IMR-90 (cell line): ENCODE measurements at regions not wholly inside any gene's neighbourhood (a gene's known extent, or its start where the extent isn't known, plus 50 kb on each side); places are given as distances from the start of the nearest gene placed in this dataset.

Experiments
- ATAC-seq: fragments of 200-7000 bp; cut with Tn5 transposase; 2 replicates; pipeline ENCODE4 v1.9.1; 2020; ENCODE audit warnings: low read depth, mild to moderate bottlenecking, moderate library complexity
- BruUV-seq: library from RNA; stranded (reverse); fragments of 400-500 nt; replicated peaks from 2 replicates; lab custom pipeline; 2021; lab: Mats Ljungman, UMichigan
- CTCF ChIA-PET: fragments of 300-600 bp; formaldehyde crosslinking; extraction: SDS; loops from one replicate; lab custom pipeline; 2021; ENCODE audit warnings: antibody characterized with exemption; lab: Yijun Ruan, JAX
- POLR2A ChIA-PET: fragments of 300-600 bp; sonication (Branson Sonifier 250); formaldehyde crosslinking; loops from one replicate; lab custom pipeline; 2022; ENCODE audit warnings: antibody characterized with exemption; ENCODE audit not compliant: unreplicated experiment; lab: Charles Lee
- DNase-seq: peaks from one replicate; pipeline ENCODE4 v3.0.0; 2013
- H2AFZ ChIP-seq: replicated peaks from 2 replicates; pipeline ENCODE3; 2013; ENCODE audit warnings: low read length, mild to moderate bottlenecking; ENCODE audit not compliant: poor library complexity
- H2AK5ac ChIP-seq: 2 replicates; pipeline ENCODE4 v1.6.1; 2013; ENCODE audit warnings: low read depth, low read length, inconsistent platforms
- H2AK9ac ChIP-seq: replicated peaks from 2 replicates; pipeline ENCODE3; 2013; ENCODE audit warnings: mild to moderate bottlenecking, low read depth, low read length, moderate library complexity; ENCODE audit not compliant: poor library complexity
- H2BK120ac ChIP-seq: 2 replicates; pipeline ENCODE4 v1.6.1; 2013; ENCODE audit warnings: low read depth, low read length, inconsistent platforms
- H2BK15ac ChIP-seq: 3 replicates; pipeline ENCODE4 v1.6.1; 2013; ENCODE audit warnings: low read depth, low read length, inconsistent platforms
- H2BK20ac ChIP-seq: 2 replicates; pipeline ENCODE4 v1.6.1; 2013; ENCODE audit warnings: low read depth, mild to moderate bottlenecking, inconsistent platforms, low read length, moderate library complexity
- H2BK5ac ChIP-seq: 2 replicates; pipeline ENCODE4 v1.6.1; 2013; ENCODE audit warnings: mild to moderate bottlenecking, low read depth, low read length, inconsistent platforms; ENCODE audit not compliant: poor library complexity, severe bottlenecking
- H3K14ac ChIP-seq: replicated peaks from 2 replicates; pipeline ENCODE4 v1.6.1; 2013; ENCODE audit warnings: low read depth, low read length, inconsistent platforms
- H3K18ac ChIP-seq: 2 replicates; pipeline ENCODE4 v1.6.1; 2013; ENCODE audit warnings: low read depth, low read length, control low read depth
- H3K23ac ChIP-seq: 2 replicates; pipeline ENCODE4 v1.6.1; 2013; ENCODE audit warnings: low read depth, low read length, inconsistent platforms
- H3K27ac ChIP-seq: 2 replicates; pipeline ENCODE4 v1.5.1; 2013; ENCODE audit warnings: mild to moderate bottlenecking, control low read depth, low read length; ENCODE audit not compliant: insufficient read depth
- H3K27me3 ChIP-seq: 2 replicates; pipeline ENCODE4 v1.6.1; 2013; ENCODE audit warnings: low read length; ENCODE audit not compliant: control insufficient read depth, insufficient read depth
- H3K36me3 ChIP-seq: 2 replicates; pipeline ENCODE4 v1.6.1; 2013; ENCODE audit warnings: low read length, mixed read lengths; ENCODE audit not compliant: control insufficient read depth, insufficient read depth
- H3K4ac ChIP-seq: 2 replicates; pipeline ENCODE4 v1.6.1; 2013; ENCODE audit warnings: low read depth, low read length, inconsistent platforms
- H3K4me1 ChIP-seq: 2 replicates; pipeline ENCODE4 v1.6.1; 2013; ENCODE audit warnings: low read length, mixed read lengths; ENCODE audit not compliant: control insufficient read depth, insufficient read depth
- H3K4me2 ChIP-seq: 2 replicates; pipeline ENCODE4 v1.6.1; 2013; ENCODE audit warnings: low read depth, mild to moderate bottlenecking, control low read depth, low read length, moderate library complexity
- H3K4me3 ChIP-seq: 2 replicates; pipeline ENCODE4 v1.5.1; 2013; ENCODE audit warnings: low read depth, mild to moderate bottlenecking, control low read depth, low read length, moderate library complexity; ENCODE audit not compliant: insufficient read depth
- H3K56ac ChIP-seq: 2 replicates; pipeline ENCODE4 v1.6.1; 2013; ENCODE audit warnings: low read length, inconsistent platforms; ENCODE audit not compliant: insufficient read depth; ENCODE audit errors: extremely low read depth
- H3K79me1 ChIP-seq, 2 experiments: 2 replicates each; pipeline ENCODE4 v1.6.1; 2013; ENCODE audit warnings: low read length in 2 of 2, inconsistent platforms in 1 of 2, low read depth in 1 of 2
- H3K9ac ChIP-seq: 2 replicates; pipeline ENCODE4 v1.6.1; 2013; ENCODE audit warnings: low read depth, low read length, control low read depth
- H3K9me1 ChIP-seq: 2 replicates; pipeline ENCODE4 v1.6.1; 2013; ENCODE audit warnings: low read length, inconsistent platforms; ENCODE audit not compliant: insufficient read depth
- H3K9me3 ChIP-seq: 2 replicates; pipeline ENCODE4 v1.6.1; 2013; ENCODE audit warnings: low read length; ENCODE audit not compliant: control insufficient read depth, insufficient read depth
- H4K20me1 ChIP-seq: 2 replicates; pipeline ENCODE4 v1.6.1; 2013; ENCODE audit warnings: low read length, inconsistent platforms; ENCODE audit not compliant: insufficient read depth
- H4K5ac ChIP-seq: 2 replicates; pipeline ENCODE4 v1.6.1; 2013; ENCODE audit warnings: mild to moderate bottlenecking, low read depth, low read length, control low read depth
- H4K8ac ChIP-seq, 2 experiments: 2 replicates each; pipeline ENCODE4 v1.6.1; 2013; ENCODE audit warnings: low read depth in 2 of 2, low read length in 2 of 2, control low read depth in 1 of 2, inconsistent platforms in 1 of 2
- H4K91ac ChIP-seq: 2 replicates; pipeline ENCODE4 v1.6.1; 2013; ENCODE audit warnings: low read depth, low read length, inconsistent platforms; ENCODE audit not compliant: insufficient read depth
- CEBPB ChIP-seq: IDR thresholded peaks from 2 replicates; pipeline ENCODE4 v1.6.1; 2012; ENCODE audit warnings: low read depth, low read length, improper control_type of control experiment
- CHD1 ChIP-seq: IDR thresholded peaks from 2 replicates; pipeline ENCODE4 v1.6.1; 2012; ENCODE audit warnings: low read depth, low read length, improper control_type of control experiment
- ELK1 ChIP-seq: fragments of 150-350 bp; IDR thresholded peaks from 2 replicates; pipeline ENCODE4 v1.6.1; 2016; ENCODE audit warnings: low read depth, mild to moderate bottlenecking, low read length, moderate library complexity, borderline replicate concordance
- FOS ChIP-seq: fragments of 150-350 bp; IDR thresholded peaks from 2 replicates; pipeline ENCODE4 v1.6.1; 2016; ENCODE audit warnings: low read depth, low read length
- MAZ ChIP-seq: IDR thresholded peaks from 2 replicates; pipeline ENCODE4 v1.6.1; 2012; ENCODE audit warnings: low read depth, mild to moderate bottlenecking, low read length, improper control_type of control experiment, moderate library complexity, borderline replicate concordance
- MXI1 ChIP-seq: IDR thresholded peaks from 2 replicates; pipeline ENCODE4 v1.6.1; 2012; ENCODE audit warnings: low read depth, mild to moderate bottlenecking, low read length, moderate library complexity, borderline replicate concordance
- RAD21 ChIP-seq: IDR thresholded peaks from 2 replicates; pipeline ENCODE4 v1.6.1; 2012; ENCODE audit warnings: low read length, improper control_type of control experiment
- RCOR1 ChIP-seq: IDR thresholded peaks from 2 replicates; pipeline ENCODE4 v1.6.1; 2012; ENCODE audit warnings: mild to moderate bottlenecking, low read length, improper control_type of control experiment; ENCODE audit not compliant: insufficient replicate concordance
- RFX5 ChIP-seq: IDR thresholded peaks from 2 replicates; pipeline ENCODE4 v1.8.0; 2012; ENCODE audit warnings: low read depth, mild to moderate bottlenecking, low read length, moderate library complexity
- WGBS, 2 experiments: methylation state at CpG; one replicate each; pipeline versions ENCODE4 v1.1.5 to v1.1.7; 2013; ENCODE audit warnings: missing lambda C conversion rate in 2 of 2; ENCODE audit not compliant: insufficient read length in 1 of 2; ENCODE audit errors: extremely low coverage in 2 of 2; 5-methylcytosine and 5-hydroxymethylcytosine counted together
- dilution Hi-C: fragments of 300-500 bp; cut with HindIII; formaldehyde crosslinking; loops from one replicate; pipeline ENCODE4 v1.14.3; 2018; ENCODE audit warnings: low sequenced_read_pairs; ENCODE audit not compliant: unreplicated experiment
- in situ Hi-C: fragments of 300-500 bp; cut with MboI; formaldehyde crosslinking; loops from 3 replicates; pipeline ENCODE4 v1.14.3; 2019; ENCODE audit warnings: low sequenced_read_pairs, inconsistent platforms, mixed read lengths
- intact Hi-C: fragments of 100-400 bp; cut with micrococcal nuclease; formaldehyde crosslinking; loops from 2 replicates; pipeline ENCODE4 v1.10.0; 2022
- TF ChIP-seq, protein P1 (sequence below): fragments of 150-350 bp; IDR thresholded peaks from 2 replicates; pipeline ENCODE4 v1.6.1; 2017; ENCODE audit warnings: mild to moderate bottlenecking, antibody characterized with exemption, low read length, low read depth

DNA sequence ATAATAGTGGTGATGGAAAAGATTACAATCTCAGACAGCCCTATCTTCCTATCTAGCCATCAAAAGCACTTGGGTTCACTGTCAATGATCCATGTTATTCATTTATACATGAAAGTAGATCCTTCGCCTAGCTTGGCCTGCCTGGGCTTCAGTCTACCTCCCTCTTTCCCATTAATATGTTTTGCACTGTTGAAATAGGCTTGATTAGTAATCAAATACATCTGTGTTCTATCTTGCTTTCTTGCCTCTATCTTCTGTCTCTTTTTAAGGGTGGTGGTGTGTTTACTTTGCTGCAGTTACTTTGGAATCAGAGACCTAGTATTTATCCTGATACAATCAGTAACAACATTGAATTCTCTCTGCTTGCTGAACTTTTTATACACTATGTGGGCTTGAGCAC, 521.2 kb downstream of the TNS1 start:
- Histone ChIP-seq H2AK5ac (no peak overlapping the region), H4K91ac (no peak overlapping the region), H2BK15ac (no peak overlapping the region), H3K9ac (no peak overlapping the region), H3K27ac (no peak overlapping the region), H3K4ac (no peak overlapping the region), H3K4me3 (no peak overlapping the region), H2BK20ac (no peak overlapping the region), H3K4me1 (no peaks in the 10 kb centered on the region), H3K9me3 (no peaks in the 10 kb centered on the region), H2AK9ac (no peak overlapping the region), H3K36me3 (no peaks in the 10 kb centered on the region), H2AFZ (no peak overlapping the region), H3K23ac (no peak overlapping the region), H2BK120ac (no peak overlapping the region), H4K5ac (no peak overlapping the region), H3K4me2 (no peak overlapping the region), H3K56ac (no peak overlapping the region), H3K18ac (no peak overlapping the region; the same call in 1 of the 2 replicates), H3K79me1 (no peaks in the 10 kb centered on the region), H4K20me1 (no peaks in the 10 kb centered on the region), H3K14ac (no peak overlapping the region), H2BK5ac (no peak overlapping the region), H3K9me1 (no peaks in the 10 kb centered on the region), H3K27me3 (no peaks in the 10 kb centered on the region), H4K8ac (no peak overlapping the region)
- WGBS, 2 experiments = no CpG with 5 or more reads among the region's 1 CpG
- no TSS peak for BruUV-seq
- in situ Hi-C loops (no loop called here), intact Hi-C loops (no loop called here), dilution Hi-C loops (no loop called here)
- DNase-seq = no peak
- no peak for ATAC-seq
- TF ChIP-seq RFX5 (no peak), ELK1 (no peak), RCOR1 (no peak), FOS (no peak), CEBPB (no peak), RAD21 (no peak), CHD1 (no peak), MXI1 (no peak), MAZ (no peak)
- TF ChIP-seq, protein P1, sequence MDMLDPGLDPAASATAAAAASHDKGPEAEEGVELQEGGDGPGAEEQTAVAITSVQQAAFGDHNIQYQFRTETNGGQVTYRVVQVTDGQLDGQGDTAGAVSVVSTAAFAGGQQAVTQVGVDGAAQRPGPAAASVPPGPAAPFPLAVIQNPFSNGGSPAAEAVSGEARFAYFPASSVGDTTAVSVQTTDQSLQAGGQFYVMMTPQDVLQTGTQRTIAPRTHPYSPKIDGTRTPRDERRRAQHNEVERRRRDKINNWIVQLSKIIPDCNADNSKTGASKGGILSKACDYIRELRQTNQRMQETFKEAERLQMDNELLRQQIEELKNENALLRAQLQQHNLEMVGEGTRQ = no peak
- POLR2A ChIA-PET = no interaction called here
- CTCF ChIA-PET = no interaction called here
